ENCODE measurements at regions not wholly inside any gene's neighbourhood (a gene's known extent, or its start where the extent isn't known, plus 50 kb on each side); places are given as distances from the start of the nearest gene placed in this dataset.

- intact Hi-C loops (cut with DNase I; ENCODE audit: low total_unique reads) = no loop called here
- peaks cover 0 to 35% (median 19%) of the 10 kb centered on the region in 4 donors for H3K4me1 ChIP-seq
- no peaks in the 10 kb centered on the region for H3K36me3 ChIP-seq
- H3K27ac ChIP-seq = peak overlapping the region; percentile 59 to 67
- H3K4me3 ChIP-seq = no peak overlapping the region
- DNase-seq = no peak
- no peaks in the 10 kb centered on the region for H3K27me3 ChIP-seq
- H3K9me3 ChIP-seq = no peaks in the 10 kb centered on the region
- no peak for TF ChIP-seq CTCF (IDR thresholded peaks at IDR 0.05)
Observed at GRCh38 chr20:21981179-21981578, 275.7 kb downstream of the PAX1 start.

GRCh38 chr20:21971436-21971835, 266.0 kb downstream of the PAX1 start:
- H3K27ac ChIP-seq = no peak overlapping the region
- H3K9me3 ChIP-seq = no peaks in the 10 kb centered on the region
- no peaks in the 10 kb centered on the region for H3K36me3 ChIP-seq
- no peaks in the 10 kb centered on the region for H3K4me1 ChIP-seq
- no peak overlapping the region for H3K4me3 ChIP-seq
- intact Hi-C loops (cut with DNase I; ENCODE audit: low total_unique reads) = no loop called here
- H3K27me3 ChIP-seq = no peaks in the 10 kb centered on the region
- DNase-seq = no peak
- no peak for TF ChIP-seq CTCF (IDR thresholded peaks at IDR 0.05)

GRCh38 chr20:21968486-21968885, 263.0 kb downstream of the PAX1 start:
- Histone ChIP-seq H3K27me3 (no peaks in the 10 kb centered on the region), H3K27ac (no peak overlapping the region), H3K4me1 (no peaks in the 10 kb centered on the region), H3K9me3 (no peaks in the 10 kb centered on the region), H3K36me3 (no peaks in the 10 kb centered on the region), H3K4me3 (no peak overlapping the region)
- TF ChIP-seq CTCF (IDR thresholded peaks at IDR 0.05) = no peak
- DNase-seq = no peak
- intact Hi-C loops (cut with DNase I; ENCODE audit: low total_unique reads) = no loop called here

GRCh38 chr20:21967481-21967880, 262.0 kb downstream of the PAX1 start:
- no peak for DNase-seq
- TF ChIP-seq CTCF (IDR thresholded peaks at IDR 0.05) = no peak
- intact Hi-C loops (cut with DNase I; ENCODE audit: low total_unique reads) = no loop called here
- Histone ChIP-seq H3K27me3 (no peaks in the 10 kb centered on the region), H3K9me3 (no peaks in the 10 kb centered on the region), H3K4me1 (no peaks in the 10 kb centered on the region), H3K4me3 (no peak overlapping the region), H3K27ac (no peak overlapping the region), H3K36me3 (no peaks in the 10 kb centered on the region)

- Histone ChIP-seq H3K27me3 (no peaks in the 10 kb centered on the region), H3K27ac (no peak overlapping the region), H3K4me3 (no peak overlapping the region), H3K36me3 (no peaks in the 10 kb centered on the region), H3K4me1 (no peaks in the 10 kb centered on the region), H3K9me3 (no peaks in the 10 kb centered on the region)
- no peak for DNase-seq
- intact Hi-C loops (cut with DNase I; ENCODE audit: low total_unique reads) = no loop called here
- TF ChIP-seq CTCF (IDR thresholded peaks at IDR 0.05) = no peak
Observed at GRCh38 chr20:21956591-21956990, 251.1 kb downstream of the PAX1 start.

- H3K4me3 ChIP-seq = no peak overlapping the region
- TF ChIP-seq CTCF (IDR thresholded peaks at IDR 0.05) = no peak
- no peaks in the 10 kb centered on the region for H3K36me3 ChIP-seq
- no peak overlapping the region for H3K27ac ChIP-seq
- H3K27me3 ChIP-seq = no peaks in the 10 kb centered on the region
- intact Hi-C loops (cut with DNase I; ENCODE audit: low total_unique reads) = no loop called here
- H3K4me1 ChIP-seq = no peaks in the 10 kb centered on the region
- no peaks in the 10 kb centered on the region for H3K9me3 ChIP-seq
- no peak for DNase-seq
Observed at GRCh38 chr20:21947406-21947805, 241.9 kb downstream of the PAX1 start.
